Lung (tissue), 11 donors: ENCODE measurements at regions not wholly inside any gene's neighbourhood (a gene's known extent, or its start where the extent isn't known, plus 50 kb on each side); places are given as distances from the start of the nearest gene placed in this dataset.

ENCODE experiments used
- ATAC-seq: fragments of 200-7000 bp; cut with Tn5 transposase; one replicate; pipeline ENCODE4 v1.9.1; 2020; ENCODE audit warnings: moderate number of reproducible peaks; ENCODE audit not compliant: insufficient read depth, low FRiP score
- DNase-seq, 3 donors: peaks; one replicate each; pipeline ENCODE4 v3.0.0-alpha.2; 2013 to 2017
- H3K27ac ChIP-seq, 2 donors: one replicate each; pipeline ENCODE4 v1.5.1; 2013; ENCODE audit warnings: mild to moderate bottlenecking in 2 of 2, moderate library complexity in 2 of 2, control low read depth in 1 of 2, inconsistent platforms in 1 of 2, low read depth in 1 of 2, low read length in 1 of 2
- H3K27me3 ChIP-seq, 3 donors: one replicate each; pipeline ENCODE4 v1.5.1; 2013; ENCODE audit warnings: low read length in 2 of 3; ENCODE audit not compliant: control insufficient read depth in 3 of 3, insufficient read depth in 3 of 3
- H3K36me3 ChIP-seq, 4 donors: one replicate each; pipeline ENCODE4 v1.5.1; 2013; ENCODE audit warnings: low read length in 4 of 4, mild to moderate bottlenecking in 1 of 4, moderate library complexity in 1 of 4; ENCODE audit not compliant: control insufficient read depth in 4 of 4, insufficient read depth in 4 of 4
- H3K4me1 ChIP-seq, 5 donors: one replicate each; pipeline ENCODE4 v1.5.1; 2013; ENCODE audit warnings: low read length in 5 of 5, mild to moderate bottlenecking in 2 of 5, moderate library complexity in 1 of 5; ENCODE audit not compliant: control insufficient read depth in 5 of 5, insufficient read depth in 5 of 5
- H3K4me3 ChIP-seq: one replicate; pipeline ENCODE4 v1.5.1; 2013; ENCODE audit warnings: mild to moderate bottlenecking, control low read depth, moderate library complexity
- H3K9ac ChIP-seq, 2 donors: one replicate each; pipeline ENCODE4 v1.5.1; 2013; ENCODE audit warnings: low read length in 2 of 2, control low read depth in 1 of 2; ENCODE audit not compliant: insufficient read depth in 1 of 2
- H3K9me3 ChIP-seq, 4 donors: one replicate each; pipeline ENCODE4 v1.5.1; 2013; ENCODE audit warnings: low read length in 3 of 4, mild to moderate bottlenecking in 1 of 4, moderate library complexity in 1 of 4; ENCODE audit not compliant: control insufficient read depth in 4 of 4, insufficient read depth in 3 of 4
- WGBS, 2 donors: extraction: QIAGEN DNeasy Blood & Tissue Kit; methylation state at CpG; one replicate each; pipeline ENCODE4 v1.1.7; 2013; 5-methylcytosine and 5-hydroxymethylcytosine counted together
- TF ChIP-seq, protein P1 (sequence below): IDR thresholded peaks from 2 replicates; pipeline ENCODE4 v1.5.1; 2012; ENCODE audit warnings: mild to moderate bottlenecking; ENCODE audit errors: control extremely low read depth, extremely low read depth
- donor health status: control.
- donor health status: control.
- donor health status: Bipolar disorder and iron deficiency.
- donor health status: healthy.
- donor health status: DM: yes; HTN: yes; CAD: no.

DNA sequence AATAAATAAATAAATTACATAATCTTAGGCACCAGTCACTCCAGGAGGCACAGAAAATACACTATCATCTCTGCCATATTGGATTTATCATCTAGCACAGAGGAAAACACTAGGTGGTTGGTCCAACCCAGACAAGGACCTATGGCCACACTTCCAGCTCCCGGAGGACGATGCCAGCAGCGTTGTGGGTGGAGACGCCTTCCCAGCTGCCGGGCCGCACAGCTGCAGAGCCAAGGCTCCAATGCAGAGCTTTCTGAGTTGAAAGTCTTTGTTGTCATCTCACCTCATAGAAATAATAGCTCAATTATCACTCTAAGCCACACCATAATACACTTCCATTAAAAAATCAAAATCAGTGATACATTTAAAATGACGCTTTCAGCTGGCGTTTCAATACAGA is 457.1 kb upstream of the SALL3 start:
- WGBS, 2 donors = 95 to 96% methylated on average over 8 of the region's 8 CpGs
- H3K36me3 ChIP-seq = no peaks in the 10 kb centered on the region
- H3K9me3 ChIP-seq = peaks cover 0 to 7% (median 0%) of the 10 kb centered on the region in 4 donors
- H3K9ac ChIP-seq = no peak overlapping the region
- DNase-seq (no peak), ATAC-seq (no peak)
- no peak overlapping the region for H3K4me3 ChIP-seq
- no peaks in the 10 kb centered on the region for H3K27me3 ChIP-seq
- peaks cover 0 to 19% (median 6%) of the 10 kb centered on the region in 5 donors for H3K4me1 ChIP-seq
- no peak overlapping the region for H3K27ac ChIP-seq
- TF ChIP-seq, protein P1, sequence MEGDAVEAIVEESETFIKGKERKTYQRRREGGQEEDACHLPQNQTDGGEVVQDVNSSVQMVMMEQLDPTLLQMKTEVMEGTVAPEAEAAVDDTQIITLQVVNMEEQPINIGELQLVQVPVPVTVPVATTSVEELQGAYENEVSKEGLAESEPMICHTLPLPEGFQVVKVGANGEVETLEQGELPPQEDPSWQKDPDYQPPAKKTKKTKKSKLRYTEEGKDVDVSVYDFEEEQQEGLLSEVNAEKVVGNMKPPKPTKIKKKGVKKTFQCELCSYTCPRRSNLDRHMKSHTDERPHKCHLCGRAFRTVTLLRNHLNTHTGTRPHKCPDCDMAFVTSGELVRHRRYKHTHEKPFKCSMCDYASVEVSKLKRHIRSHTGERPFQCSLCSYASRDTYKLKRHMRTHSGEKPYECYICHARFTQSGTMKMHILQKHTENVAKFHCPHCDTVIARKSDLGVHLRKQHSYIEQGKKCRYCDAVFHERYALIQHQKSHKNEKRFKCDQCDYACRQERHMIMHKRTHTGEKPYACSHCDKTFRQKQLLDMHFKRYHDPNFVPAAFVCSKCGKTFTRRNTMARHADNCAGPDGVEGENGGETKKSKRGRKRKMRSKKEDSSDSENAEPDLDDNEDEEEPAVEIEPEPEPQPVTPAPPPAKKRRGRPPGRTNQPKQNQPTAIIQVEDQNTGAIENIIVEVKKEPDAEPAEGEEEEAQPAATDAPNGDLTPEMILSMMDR = no peak

DNA sequence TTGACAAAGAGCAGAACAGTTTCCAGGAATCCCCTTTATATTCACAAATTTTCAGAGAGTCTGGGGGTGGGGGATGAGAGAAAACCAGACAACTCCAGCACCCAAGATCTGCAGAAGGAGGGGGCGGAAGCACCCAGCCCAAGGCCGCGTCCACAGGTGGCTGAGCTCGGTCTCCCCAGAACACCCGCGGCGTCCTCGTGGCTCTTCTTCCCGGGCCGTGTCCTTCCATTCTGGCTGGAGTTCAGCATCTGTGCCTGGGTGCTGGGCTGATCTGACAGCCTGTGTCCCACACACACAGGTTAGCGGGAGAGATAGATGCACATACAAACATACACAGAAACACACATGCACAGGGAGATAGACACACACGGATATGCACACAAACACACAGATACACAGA is 455.8 kb upstream of the SALL3 start:
- Histone ChIP-seq H3K9me3 (peaks cover 0 to 7% (median 0%) of the 10 kb centered on the region in 4 donors), H3K27ac (no peak overlapping the region), H3K27me3 (no peaks in the 10 kb centered on the region), H3K4me1 (peaks cover 0 to 19% (median 6%) of the 10 kb centered on the region in 5 donors), H3K9ac (no peak overlapping the region), H3K4me3 (no peak overlapping the region), H3K36me3 (no peaks in the 10 kb centered on the region)
- 86 to 89% methylated on average over 12 of the region's 12 CpGs for WGBS, 2 donors
- TF ChIP-seq, protein P1 = no peak
- ATAC-seq (no peak), DNase-seq (no peak)

DNA sequence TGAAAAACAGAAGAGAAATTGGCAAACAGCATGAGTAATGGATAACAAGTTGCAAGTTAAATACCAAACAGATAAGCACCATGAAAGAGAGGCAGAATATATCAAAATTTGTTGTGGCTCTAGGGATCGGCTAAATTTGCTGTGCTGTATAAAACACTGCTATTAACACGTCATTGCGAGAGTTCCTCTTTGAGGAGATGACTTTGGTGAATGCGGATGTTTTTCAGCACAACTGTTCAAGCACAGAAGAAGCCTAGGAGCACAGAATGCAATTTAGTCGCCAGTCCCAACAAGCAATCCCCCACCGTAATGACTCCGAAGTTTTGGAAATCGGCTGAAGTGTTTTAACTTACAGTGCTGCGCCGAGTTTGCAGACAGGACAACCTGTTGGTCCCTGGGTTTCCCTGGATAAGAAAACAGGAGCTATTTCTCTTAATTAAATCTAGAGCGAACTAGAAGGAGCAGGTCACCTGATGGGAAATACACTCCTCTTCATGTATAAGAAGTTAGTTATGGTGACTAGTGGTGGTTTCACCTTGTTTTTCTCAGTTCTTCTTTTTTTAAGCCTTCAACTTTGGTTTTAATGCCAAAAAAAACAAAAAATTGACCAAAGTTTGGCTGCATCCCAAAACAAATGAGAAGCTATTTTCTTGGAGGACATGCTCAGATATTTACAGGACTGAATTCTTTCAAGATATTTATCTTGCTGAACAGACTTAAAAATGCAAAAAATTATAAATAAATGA is 454.1 kb upstream of the SALL3 start:
- no peak for ATAC-seq
- no peaks in the 10 kb centered on the region for H3K36me3 ChIP-seq
- no peaks in the 10 kb centered on the region for H3K27me3 ChIP-seq
- TF ChIP-seq, protein P1 = no peak
- H3K4me1 ChIP-seq = peaks cover 0 to 19% (median 6%) of the 10 kb centered on the region in 5 donors
- DNase-seq = peak in 2 of 3 donors; percentile 46 to 49
- 67% methylated on average over 11 of the region's 11 CpGs for WGBS, 2 donors
- no peak overlapping the region for H3K27ac ChIP-seq
- H3K9ac ChIP-seq = no peak overlapping the region
- no peak overlapping the region for H3K4me3 ChIP-seq
- peaks cover 0 to 4% (median 0%) of the 10 kb centered on the region in 4 donors for H3K9me3 ChIP-seq
